ENCODE measurements at regions not wholly inside any gene's neighbourhood (a gene's known extent, or its start where the extent isn't known, plus 50 kb on each side); places are given as distances from the start of the nearest gene placed in this dataset.

DNA sequence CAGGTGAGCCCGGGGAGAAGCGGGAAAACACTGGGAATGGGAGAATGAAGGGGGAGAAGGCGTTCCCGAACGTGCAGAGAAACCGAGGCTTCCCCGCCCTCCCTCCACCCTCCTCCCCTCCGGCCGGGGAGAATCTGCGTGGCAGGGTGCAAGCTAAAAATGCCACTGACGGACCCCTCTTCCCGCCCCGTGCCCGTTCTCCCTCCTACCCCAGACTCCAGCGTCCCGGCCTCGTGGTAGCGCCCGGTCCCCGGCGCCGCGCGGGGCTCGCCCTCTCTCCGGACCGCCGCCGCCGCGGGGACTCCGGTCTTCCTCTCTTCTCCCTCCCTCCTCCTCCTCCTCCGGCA is 81.6 kb upstream of the AK4 start:
- H3K27me3 Mint-ChIP-seq (ENCODE audit: low read depth) = peaks cover 32% of the 10 kb centered on the region
- H3K36me3 Mint-ChIP-seq (ENCODE audit: low read depth) = no peaks in the 10 kb centered on the region
- no peak for DNase-seq (ENCODE audit: low read depth, low spot score)
- H3K9me3 Mint-ChIP-seq = no peaks in the 10 kb centered on the region
- TF ChIP-seq, protein P1, sequence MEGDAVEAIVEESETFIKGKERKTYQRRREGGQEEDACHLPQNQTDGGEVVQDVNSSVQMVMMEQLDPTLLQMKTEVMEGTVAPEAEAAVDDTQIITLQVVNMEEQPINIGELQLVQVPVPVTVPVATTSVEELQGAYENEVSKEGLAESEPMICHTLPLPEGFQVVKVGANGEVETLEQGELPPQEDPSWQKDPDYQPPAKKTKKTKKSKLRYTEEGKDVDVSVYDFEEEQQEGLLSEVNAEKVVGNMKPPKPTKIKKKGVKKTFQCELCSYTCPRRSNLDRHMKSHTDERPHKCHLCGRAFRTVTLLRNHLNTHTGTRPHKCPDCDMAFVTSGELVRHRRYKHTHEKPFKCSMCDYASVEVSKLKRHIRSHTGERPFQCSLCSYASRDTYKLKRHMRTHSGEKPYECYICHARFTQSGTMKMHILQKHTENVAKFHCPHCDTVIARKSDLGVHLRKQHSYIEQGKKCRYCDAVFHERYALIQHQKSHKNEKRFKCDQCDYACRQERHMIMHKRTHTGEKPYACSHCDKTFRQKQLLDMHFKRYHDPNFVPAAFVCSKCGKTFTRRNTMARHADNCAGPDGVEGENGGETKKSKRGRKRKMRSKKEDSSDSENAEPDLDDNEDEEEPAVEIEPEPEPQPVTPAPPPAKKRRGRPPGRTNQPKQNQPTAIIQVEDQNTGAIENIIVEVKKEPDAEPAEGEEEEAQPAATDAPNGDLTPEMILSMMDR (conservative IDR thresholded peaks at IDR 0.05) = no peak
- peaks cover 25% of the 10 kb centered on the region for H3K4me1 Mint-ChIP-seq
- H3K27ac Mint-ChIP-seq (ENCODE audit: unreplicated experiment) = peak overlapping the region; percentile 63
- H3K4me3 Mint-ChIP-seq = peak overlapping the region; percentile 91

DNA sequence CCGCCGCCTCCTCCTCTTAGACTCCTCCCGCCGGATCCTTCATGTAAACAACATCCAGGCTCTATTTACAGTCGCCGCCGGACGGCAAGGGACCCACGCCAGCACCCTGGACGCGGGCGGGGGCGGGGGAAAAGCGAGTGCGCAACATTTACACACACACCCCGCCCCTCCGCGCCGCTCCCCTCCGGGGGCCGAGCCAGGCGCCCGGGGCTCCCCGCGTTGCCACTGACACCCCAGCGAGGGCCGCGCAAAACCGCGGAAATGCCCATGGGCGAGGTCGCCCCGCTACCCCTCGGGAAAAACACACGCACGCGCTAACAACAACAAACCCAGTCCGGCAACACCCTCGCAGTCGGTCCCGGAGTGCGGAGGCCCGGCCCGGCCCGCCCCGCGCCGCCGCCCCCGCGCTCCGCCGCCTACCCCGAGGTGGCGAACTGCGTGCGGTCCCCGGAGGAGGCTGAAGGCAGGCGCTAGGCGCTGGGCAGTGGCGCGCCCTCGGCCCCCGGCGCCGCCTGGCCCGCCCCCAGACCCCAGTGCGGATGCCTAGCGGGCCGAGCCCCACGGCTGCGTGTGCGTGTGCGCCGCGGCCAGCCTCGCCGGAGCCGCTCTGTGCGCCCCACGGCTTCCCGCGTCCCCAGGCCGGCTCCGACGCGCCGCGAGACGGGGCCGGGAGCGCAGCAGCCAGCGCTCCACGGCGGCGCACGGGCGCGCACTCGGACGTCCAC is 81.1 kb upstream of the AK4 start:
- Mint-ChIP-seq H3K4me3 (peak overlapping the region; percentile 91), H3K36me3 (ENCODE audit: low read depth) (no peaks in the 10 kb centered on the region), H3K27me3 (ENCODE audit: low read depth) (peaks cover 32% of the 10 kb centered on the region), H3K27ac (ENCODE audit: unreplicated experiment) (no peak overlapping the region), H3K4me1 (peaks cover 25% of the 10 kb centered on the region), H3K9me3 (no peaks in the 10 kb centered on the region)
- peak; percentile 48 for DNase-seq (ENCODE audit: low read depth, low spot score)
- TF ChIP-seq, protein P1 (conservative IDR thresholded peaks at IDR 0.05) = no peak

DNA sequence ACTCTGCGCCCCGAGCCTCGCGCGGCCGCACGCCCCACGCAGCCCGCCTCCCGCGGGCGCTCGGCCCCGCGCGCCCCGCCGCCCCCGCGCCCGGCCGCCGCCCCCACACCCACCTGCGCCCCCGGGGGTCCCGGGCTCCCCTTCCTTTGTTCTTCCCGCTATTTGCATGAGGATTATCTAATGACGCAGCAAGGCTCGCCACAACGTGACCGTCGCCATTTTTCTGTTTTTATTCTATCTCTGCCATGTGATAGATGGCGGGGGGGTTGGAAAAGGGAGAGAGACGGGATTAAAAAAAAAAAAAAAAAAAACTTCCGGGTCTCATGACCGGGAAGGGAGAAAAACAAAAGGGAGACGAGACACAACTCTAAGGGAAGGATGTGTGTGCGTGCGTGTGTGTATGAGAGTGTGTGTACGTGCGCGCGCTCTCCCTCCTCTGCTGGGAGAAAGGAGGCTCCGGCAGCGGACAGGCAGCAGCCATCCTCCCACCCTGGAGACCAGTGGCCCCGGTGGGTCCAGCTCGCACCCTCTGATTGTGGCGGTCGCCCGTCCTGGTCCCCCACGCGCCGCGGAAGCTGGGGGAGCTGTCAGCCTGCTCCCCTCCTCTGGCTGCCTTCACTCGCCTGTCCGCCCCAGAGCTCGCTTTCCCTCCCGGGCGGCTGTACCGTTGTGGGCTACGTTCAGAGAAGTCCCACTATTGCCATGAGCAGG is 80.4 kb upstream of the AK4 start:
- peak overlapping the region; percentile 89 for H3K4me3 Mint-ChIP-seq
- H3K4me1 Mint-ChIP-seq = peaks cover 25% of the 10 kb centered on the region
- no peaks in the 10 kb centered on the region for H3K9me3 Mint-ChIP-seq
- TF ChIP-seq, protein P1 (conservative IDR thresholded peaks at IDR 0.05) = no peak
- H3K36me3 Mint-ChIP-seq (ENCODE audit: low read depth) = no peaks in the 10 kb centered on the region
- DNase-seq (ENCODE audit: low read depth, low spot score) = peak; percentile 55
- H3K27ac Mint-ChIP-seq (ENCODE audit: unreplicated experiment) = peak overlapping the region; percentile 52
- H3K27me3 Mint-ChIP-seq (ENCODE audit: low read depth) = peaks cover 32% of the 10 kb centered on the region

DNA sequence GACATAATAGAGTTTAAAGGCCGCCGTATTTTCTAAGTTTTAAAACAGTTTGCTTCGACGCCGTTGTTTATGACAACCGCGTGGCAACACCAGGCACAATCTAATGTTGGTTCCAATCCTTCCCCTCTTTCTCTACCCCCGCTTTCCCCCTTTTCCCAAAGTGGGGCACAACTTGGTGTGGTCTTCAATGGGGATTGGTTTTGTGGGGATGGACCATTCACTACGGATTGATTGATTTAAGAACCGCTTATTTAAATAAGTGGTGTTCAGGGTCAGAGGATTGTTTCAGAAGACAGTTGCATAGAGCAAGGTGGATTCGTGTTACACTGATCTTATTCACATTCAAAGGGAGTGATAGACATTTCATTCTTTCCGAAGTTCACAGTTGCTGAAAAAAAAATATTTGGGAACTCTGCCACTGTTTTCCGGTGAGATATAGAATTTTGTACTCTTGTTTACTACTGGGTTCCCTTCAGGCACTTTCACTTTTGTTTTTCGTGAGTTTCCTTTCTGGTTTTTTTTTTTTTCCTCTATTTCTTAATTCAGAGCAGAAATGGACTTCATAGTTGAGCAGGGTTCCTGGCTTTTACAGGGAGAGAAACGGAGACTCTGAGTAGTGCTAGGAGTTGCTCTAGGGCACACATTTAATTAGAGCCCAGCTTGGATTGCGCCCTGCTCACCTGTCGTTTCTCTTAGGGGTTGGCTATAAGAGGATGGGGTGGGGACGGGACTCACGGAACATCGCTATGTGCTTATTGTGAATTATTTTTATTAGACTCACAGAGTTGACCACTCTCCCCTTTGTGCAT is 79.6 kb upstream of the AK4 start:
- no peak for DNase-seq (ENCODE audit: low read depth, low spot score)
- H3K9me3 Mint-ChIP-seq = no peaks in the 10 kb centered on the region
- H3K4me1 Mint-ChIP-seq = peaks cover 25% of the 10 kb centered on the region
- TF ChIP-seq, protein P1 (conservative IDR thresholded peaks at IDR 0.05) = no peak
- H3K36me3 Mint-ChIP-seq (ENCODE audit: low read depth) = no peaks in the 10 kb centered on the region
- H3K27me3 Mint-ChIP-seq (ENCODE audit: low read depth) = peaks cover 36% of the 10 kb centered on the region
- peak overlapping the region; percentile 52 for H3K27ac Mint-ChIP-seq (ENCODE audit: unreplicated experiment)
- peak overlapping the region; percentile 89 for H3K4me3 Mint-ChIP-seq

DNA sequence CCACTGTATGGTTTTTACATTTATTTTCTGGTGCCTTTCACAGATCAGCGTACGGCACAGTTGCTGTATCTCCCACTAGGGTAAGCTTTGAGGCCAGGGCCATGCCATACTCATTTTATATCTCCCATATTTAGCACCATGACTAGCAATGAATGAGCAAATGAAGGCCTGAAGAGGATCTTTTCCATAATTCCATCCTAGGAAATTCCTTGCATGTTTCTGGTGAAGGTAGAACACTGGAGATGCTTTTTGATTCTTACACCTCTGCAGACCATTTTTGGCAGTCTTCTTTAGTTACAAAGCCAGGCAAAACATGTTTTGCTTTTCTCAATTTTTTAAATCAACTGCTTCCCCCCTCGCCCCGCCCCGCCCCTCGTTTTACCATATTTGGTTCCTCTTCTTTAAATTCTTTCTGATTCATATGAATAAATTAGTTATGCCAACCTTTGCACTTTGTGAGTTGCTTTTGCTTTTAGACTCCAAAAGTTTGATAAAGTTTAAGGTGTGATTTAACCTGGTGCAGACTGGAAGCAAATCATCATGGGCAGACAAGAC is 78.9 kb upstream of the AK4 start:
- Mint-ChIP-seq H3K4me1 (peaks cover 25% of the 10 kb centered on the region), H3K27ac (ENCODE audit: unreplicated experiment) (no peak overlapping the region), H3K27me3 (ENCODE audit: low read depth) (peaks cover 36% of the 10 kb centered on the region), H3K9me3 (no peaks in the 10 kb centered on the region), H3K36me3 (ENCODE audit: low read depth) (no peaks in the 10 kb centered on the region), H3K4me3 (peak overlapping the region; percentile 89)
- TF ChIP-seq, protein P1 (conservative IDR thresholded peaks at IDR 0.05) = no peak
- DNase-seq (ENCODE audit: low read depth, low spot score) = no peak
